HG03066 (cell line): ENCODE measurements at regions not wholly inside any gene's neighbourhood (a gene's known extent, or its start where the extent isn't known, plus 50 kb on each side); places are given as distances from the start of the nearest gene placed in this dataset.
"Not testable (repeated sequence)": the region's sequence is repeated elsewhere in the genome, so short reads cannot be mapped to it uniquely, and the experiment has no call there.

ENCODE experiments used
- ATAC-seq: cut with Tn5 transposase; IDR thresholded peaks from one replicate; pipeline ENCODE4 v1.9.1; 2021; ENCODE audit warnings: low read depth; ENCODE audit not compliant: unreplicated experiment

DNA sequence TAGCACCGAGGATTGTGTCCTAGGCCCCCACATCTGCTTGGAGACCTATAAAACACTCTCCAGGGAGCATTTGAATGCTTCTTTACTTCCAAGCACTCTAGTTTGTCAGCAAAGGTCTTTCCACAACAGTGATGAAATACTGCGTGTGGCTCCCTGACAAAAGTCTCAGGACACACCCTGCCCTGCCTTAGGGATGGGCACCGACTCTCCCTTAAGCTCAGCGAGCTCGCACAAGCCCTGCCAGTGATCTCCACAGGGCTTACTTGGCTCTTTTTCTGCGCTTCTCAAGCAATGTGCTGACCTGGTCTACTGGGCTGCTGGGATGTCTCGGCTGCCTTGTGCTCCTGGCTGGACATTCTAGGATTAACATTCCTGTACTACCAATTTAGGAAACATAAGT lies 84.3 kb upstream of the MPP7 start:
- no peak for ATAC-seq

DNA sequence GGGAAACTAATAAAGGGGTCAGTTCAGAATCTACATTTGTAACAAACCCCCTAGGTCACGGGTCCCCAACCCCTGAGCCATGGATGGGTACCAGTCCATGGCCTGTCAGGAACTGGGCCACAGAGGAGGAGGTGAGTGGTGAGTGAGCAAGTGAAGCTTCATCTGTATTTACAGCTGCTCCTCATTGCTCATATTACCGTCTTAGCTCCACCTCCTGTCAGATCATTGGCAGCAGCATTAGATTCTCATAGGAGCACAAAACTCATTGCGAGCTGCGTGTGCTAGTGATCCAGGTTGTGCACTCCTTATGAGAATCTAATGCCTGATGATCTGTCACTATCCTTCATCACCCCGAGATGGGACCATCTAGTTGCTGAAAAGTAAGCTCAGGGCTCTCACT lies 88.4 kb upstream of the MPP7 start:
- ATAC-seq, result no peak

DNA sequence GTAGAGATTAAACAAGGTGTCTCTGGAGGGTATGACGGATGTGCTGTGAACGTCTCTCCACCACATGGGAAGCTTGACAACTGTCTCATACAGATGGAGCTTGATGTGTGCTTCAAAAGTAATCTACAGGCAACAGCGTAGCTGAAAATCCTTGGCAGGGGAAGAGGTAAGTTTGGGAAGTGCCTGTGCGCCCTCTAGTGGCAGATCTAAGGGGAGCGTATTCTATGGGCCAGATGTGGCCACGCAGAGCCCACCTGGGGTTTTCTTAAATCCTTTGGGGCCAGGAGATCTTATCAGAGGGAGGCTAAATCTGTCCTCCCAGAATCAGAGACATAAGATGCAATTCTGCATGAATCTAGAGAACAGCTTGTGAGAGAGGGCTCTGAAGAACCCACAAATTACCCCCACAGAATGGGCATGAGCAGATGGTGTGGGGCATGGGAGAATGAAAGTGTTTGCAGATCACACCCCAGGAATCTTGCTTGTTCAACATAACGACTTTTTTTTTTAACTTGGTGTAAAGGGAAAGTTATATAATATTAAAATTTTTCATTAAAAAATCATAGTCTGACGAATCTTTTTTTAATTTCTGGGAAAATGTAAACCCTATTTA lies 91.2 kb upstream of the MPP7 start:
- peak; percentile 87 for ATAC-seq

DNA sequence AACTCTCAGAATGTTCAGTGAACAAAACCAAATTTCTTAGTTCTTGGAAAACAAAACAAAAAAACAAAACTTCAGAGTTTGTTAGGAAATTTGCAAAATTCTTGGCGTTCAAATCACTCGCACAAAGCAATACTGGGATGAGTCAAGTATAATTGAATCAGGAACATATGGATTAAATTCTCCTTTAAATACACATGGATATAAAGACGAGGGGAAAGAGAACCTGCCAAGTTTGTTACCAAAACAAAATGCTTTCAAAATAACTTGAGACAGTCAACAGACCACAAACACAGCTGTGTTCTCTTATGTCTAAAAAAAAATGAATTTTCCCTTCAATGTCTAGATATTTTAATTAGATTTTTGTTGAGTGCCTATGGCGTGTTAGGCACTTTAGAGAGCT lies 93.5 kb upstream of the MPP7 start:
- ATAC-seq, result no peak

DNA sequence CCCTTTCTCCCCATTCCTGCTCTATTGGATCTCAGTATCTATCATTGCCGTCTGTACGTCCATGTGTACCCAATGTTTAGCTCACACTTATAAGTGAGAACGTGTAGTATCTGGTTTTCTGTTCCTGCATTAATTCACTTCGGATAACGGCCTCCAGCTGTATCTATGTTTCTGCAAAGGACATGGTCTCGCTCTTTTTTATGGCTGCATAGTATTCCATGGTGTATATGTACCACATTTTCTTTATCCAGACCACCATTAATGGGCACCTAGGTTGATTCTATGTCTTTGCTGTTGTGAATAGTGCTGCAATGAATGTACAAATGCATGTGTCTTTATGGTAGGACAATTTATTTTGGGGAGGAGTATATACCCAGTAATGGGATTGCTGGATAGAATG lies 94.4 kb upstream of the MPP7 start:
- ATAC-seq, result no peak

DNA sequence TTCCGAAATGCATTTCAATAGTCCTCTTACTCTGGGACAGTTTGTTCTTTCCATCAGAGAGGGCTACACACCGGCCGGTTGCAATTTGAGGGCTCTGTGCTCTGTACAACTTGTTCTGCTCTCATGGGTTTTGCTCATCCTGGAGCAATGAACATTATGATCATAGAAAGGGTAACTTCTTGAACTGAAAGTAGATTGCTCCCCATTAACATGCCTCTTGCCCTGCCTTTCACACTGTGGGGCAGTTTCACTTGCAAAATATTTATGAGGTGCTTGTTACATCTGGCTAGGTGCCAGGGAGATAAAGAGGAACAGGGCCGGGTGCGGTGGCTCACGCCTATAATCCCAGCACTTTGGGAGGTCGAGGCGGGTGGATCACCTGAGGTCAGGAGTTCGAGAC lies 97.3 kb upstream of the MPP7 start:
- ATAC-seq, result no peak

DNA sequence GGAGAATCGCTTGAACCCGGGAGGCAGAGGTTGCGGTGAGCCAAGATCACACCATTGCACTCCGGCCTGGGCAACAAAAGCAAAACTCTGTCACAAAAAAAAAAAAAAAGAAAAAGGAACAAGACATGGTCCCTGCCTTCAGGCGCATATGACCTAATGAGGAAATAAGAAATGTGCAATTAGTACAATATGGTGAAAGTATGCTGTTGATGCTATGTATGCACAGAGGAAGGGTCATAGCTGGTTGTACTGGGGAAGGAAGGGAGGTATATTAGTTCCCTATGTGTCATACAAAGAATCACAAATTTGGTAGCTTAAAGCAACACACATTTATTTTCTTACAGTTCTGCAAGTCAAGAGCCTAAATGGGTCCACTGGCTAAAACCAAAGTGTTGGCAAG lies 97.8 kb upstream of the MPP7 start:
- no peak for ATAC-seq

DNA sequence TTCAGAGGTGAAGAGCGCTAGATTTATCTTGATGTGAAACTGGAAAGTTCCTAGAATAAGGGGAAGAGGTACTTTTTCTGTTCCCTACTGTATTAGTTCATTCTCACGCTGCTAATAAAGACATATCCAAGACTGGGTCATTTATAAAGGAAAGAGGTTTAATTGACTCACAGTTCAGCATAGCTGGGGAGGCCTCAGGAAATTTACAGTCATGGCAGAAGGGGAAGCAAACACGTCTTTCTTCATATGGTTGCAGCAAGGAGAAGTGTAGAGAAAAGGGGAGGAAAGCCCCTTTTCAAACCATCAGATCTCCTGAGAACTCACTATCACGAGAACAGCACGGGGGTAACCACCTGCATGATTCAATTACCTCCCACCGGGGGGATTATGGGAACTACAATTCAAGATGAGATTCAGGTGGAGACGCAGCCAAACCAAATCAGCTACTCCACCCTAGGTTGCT lies 99.8 kb upstream of the MPP7 start:
- not testable (repeated sequence) for ATAC-seq

DNA sequence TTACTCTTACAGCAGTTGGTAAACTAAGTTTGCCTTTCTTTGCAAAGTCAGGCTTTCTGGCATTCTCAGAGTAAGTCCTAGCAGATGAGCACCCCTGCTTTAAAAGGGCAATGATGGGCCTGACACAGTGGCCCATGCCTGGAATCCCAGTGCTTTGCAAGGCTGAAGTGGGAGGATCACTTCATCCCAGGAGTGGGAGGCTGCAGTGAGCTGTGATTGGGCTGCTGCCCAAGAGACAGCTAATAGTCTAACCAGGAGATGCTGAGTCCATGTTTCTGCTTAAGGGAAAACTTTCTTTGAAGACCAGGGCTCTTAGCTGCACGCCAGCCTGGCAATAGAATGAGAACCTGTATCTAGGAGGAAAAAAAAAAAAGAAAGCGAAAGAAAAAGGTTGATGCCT lies 100.2 kb upstream of the MPP7 start:
- ATAC-seq, result no peak

DNA sequence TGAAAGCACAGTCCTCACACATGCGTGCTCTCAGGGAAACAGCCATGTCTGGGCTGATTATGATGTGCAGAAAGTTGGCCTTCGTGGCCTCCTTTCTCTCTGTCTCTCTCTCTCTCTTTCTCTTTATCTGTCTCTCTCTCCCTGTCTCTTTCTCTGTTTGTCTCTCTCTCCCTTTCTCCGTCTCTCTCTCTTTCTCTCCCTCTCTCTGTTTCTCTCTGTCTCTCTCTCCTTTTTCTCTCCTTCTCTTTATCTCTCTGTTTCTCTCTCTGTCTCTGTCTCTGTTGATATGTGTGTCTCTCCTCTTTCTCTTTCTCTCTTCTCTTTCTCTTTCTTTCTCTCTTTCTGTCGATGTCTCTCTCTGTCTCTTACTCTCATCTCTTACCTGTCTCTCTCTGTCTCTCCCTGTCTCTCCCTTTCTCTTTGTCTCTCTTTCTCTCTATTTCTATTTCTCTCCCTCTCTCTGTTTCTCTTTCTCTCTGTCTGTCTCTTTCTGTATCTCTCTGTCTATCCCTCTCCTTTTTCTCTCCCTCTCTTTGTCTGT lies 105.4 kb upstream of the MPP7 start:
- ATAC-seq, result no peak

DNA sequence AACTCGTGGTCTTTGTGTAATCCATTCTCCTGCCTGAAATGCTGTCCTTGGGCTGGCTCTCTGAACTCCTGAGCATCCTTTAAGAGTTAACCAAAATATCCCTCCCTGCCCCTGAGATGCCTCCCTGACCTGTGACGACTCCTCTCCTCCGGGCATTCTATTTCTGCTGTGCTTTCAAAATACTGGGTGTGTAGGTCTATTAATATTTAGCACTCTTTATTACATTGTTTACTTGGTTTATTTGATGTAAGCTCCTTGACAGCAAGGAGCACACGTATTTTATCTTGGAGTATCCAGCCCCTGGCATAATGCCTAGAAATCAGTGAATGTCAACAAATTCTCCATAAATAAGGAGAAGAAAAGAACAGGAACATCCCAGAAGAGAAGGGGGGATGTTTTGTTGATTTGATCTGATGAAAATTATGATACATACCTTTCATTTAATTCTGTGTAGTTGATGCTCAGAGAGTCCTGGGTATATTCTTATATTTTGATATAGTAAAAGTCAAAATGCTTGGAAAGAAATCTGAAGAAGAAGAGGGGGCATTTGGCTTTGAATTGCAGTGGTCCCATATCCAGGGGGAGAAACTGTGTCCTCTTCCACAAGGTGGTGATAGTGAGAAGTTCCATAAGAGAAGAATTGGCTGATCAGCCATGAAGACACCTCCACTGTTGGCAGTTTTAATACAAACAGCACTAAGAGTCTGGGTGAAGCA lies 107.7 kb upstream of the MPP7 start:
- no peak for ATAC-seq

DNA sequence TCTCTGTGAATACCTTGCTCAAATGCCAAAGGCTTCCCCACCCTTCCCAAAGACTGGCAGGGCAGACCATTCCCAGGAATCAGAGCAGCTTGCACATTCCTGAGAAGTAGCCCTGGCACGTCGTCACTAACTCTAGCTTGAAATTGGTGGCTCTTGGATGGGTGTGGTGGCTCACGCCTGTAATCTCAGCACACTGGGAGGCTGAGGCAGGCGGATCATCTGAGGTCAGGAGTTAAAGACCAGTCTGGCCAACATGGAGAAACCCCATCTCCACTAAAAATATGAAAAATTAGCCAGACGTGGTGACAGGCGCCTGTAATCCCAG lies 108.2 kb upstream of the MPP7 start:
- no peak for ATAC-seq

DNA sequence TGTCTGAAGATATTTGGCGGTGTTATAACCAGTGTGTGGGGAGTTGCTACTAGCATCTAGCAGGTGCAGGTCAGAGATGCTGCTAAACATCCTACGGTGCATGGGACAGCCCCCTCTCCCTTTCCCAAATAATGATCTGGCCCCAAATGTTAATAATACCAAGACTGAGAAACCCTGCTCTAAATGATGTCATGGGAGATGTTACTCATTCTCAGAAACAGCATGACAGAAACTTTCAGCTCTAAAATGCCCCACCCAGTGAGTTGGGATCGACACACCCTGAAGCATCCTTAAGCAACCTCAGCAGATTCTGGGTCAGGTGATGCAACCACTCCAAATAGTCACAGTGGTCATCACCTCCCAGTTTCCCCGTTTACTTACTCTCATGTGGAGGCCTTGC lies 108.8 kb upstream of the MPP7 start:
- no peak for ATAC-seq

DNA sequence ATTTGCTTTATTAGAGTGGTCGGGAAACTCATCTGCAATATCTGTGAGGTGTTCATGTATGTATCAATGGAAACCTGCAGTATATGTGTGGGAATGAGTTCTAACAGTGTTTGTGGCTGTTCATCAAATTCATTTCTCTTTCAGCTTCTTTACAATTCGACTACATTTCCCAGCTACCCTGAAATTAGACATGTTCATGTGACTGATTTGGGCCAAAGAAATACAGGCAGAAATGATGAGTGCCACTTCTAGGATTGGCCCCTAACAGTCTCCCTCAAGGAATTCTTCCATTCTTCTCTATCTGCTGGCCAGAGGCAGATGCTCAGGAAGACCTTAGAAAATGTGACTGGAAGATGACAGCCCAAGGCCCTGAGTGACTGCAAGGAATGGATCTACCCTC lies 114.8 kb upstream of the WAC start:
- ATAC-seq, result no peak

DNA sequence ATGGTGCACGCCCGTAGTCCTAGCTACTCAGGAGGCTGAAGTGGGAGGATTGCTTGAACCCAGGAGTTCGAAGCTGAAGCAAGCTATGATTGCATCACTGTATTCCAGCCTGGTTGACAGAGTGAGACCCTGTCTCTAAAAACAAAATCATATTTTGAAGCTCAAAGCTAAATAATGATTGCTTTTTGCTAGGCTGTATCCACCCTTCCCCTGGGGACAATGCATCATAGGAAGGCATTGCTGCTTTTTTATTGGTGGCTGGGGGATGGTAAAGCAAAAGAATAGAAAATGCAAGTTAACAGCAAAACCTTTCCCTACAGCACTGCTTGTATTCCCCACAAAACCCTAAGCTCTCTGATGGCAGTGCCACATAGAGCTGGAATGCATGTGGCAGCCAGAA lies 107.5 kb upstream of the WAC start:
- no peak for ATAC-seq

DNA sequence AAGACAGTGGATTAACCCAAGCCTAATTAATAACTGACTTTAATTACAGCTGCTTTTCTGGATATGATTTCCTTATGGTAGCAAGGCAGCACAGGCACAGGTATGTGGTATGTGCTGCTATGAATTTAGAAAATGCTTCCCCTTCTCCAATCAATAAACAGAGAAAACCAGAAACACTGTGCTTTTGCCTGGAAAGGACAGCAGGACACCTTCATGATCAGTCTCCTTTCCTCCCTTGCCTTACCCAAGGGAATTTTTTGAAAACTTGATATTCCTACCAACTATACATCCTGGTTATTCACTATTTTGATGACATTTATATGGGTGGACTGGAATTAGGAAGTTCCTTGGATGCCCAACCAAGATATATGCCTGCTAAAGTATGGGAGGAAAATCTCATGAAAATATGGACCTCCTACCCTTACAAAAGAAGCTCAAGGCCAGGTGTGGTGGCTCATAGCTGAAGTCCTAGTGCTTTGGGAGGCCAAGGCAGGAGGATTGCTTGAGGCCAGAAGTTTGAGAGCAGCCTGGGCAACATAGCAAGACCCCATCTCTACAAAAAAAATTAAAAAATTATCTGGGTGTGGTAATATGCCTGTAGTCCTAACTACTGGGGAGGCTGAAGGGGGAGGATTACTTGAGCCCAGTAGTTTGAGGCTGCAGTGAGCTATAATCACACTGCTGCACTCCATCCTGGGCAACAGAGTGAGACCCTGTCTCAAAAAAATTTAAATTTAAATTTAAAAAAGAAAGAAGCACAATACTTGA lies 106.3 kb upstream of the WAC start:
- ATAC-seq, result no peak

DNA sequence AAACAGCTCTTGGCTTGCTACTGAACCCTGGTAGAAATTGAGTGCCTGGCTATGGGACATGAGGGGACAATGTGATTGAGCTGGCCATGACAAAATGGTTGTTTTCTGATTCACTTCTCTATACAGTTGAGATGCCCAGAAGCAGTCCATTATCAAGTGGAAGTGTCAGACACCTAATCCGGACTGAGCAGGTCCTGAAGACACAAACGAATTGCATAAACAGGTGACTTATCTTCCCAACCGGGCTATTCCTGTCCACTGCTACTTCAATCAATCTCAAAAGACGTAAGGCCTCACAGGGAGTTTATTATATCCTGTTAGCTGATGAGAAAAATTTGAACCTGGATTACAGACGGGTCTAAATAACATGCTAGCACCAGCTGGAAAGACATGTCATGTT lies 105.5 kb upstream of the WAC start:
- no peak for ATAC-seq

DNA sequence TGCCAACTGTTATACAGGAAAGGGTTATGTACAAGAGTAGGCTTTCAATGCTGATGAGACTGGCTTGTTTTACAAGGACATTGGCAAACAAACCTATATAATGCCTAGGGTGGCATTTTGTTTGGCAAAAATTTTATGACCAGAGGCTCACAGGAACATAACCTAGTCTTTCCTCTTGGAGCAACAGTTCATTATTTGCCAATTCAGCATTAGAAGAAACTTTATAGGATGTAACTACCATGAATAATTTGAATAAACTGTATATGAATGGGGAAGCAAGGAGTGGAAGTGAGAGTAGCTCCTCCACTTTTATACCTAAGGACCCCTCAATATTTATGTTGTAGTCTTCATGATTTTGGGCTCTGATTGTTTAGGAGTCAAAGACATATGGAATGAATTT lies 103.9 kb upstream of the WAC start:
- ATAC-seq, result no peak

DNA sequence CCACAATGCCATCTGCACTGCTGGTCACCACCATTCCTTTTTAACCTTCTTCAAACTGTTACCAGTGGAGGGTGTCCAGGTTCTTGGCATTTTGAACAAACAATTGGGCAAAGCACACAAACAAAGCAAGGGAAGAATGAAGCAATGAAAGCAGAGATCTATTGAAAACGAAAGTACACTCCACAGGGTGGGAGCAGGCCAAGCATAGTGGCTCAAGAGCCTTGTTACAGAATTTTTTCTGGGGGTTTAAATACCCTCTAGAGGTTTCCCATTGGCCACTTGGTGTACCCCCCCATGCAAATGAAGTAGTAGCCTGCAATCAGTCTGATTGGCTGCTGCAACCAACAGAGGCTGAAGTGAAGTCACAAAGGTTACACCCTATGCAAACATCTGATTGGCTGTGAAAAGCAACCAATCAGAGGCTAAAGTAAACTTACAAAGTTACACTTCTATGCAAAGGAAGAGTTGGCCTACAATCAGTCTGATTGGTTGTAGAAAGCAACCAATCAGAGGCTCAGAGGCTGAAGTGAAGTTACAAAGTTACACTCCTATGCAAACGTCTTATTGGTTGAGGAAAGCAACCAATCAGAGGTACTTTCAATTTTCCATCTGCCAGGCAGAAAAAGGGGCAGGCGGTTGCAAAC lies 103.2 kb upstream of the WAC start:
- ATAC-seq, result no peak

DNA sequence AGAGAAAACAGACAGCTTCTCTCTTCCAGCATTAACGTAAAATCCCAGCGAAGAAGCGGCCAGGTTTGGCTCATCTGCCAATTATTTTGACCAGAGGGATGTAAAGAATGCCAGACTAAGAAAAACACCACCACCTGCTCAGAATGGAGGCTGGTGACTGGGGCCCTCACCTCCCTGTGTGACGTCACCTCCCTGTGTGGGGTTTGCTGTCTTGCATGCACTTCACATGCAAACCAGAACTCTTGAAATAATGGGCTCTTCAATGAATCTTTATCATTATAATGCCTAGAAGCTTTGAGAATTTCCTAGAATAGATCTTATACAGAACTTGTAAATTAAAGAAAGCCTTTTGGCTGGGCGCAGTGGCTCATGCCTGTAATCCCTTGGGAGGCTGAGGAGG lies 101.8 kb upstream of the WAC start:
- no peak for ATAC-seq

DNA sequence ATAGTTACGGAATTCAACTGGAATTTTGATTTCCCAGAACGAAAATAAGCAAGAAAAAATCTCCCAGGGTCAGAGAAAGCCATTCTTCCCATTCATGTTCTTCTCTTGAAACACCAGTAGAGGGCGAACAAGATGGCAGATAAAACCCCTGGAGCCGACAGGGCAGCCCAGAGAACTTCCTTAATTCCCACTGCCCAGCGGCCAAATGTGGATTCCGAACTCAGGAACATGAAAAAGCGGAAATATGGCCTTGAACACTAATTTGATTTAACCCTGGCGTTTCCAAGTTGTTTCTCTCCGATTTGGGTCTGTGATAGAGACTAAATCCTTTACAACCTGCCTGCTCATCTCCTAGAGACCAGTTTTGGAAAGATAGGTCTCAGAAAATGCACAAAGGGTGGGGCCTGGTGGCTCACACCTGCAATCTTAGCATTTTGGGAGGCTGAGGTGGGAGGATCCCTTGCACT lies 100.7 kb upstream of the WAC start:
- ATAC-seq, result peak; percentile 60
